ENCODE measurements at regions not wholly inside any gene's neighbourhood (a gene's known extent, or its start where the extent isn't known, plus 50 kb on each side); places are given as distances from the start of the nearest gene placed in this dataset.

DNA sequence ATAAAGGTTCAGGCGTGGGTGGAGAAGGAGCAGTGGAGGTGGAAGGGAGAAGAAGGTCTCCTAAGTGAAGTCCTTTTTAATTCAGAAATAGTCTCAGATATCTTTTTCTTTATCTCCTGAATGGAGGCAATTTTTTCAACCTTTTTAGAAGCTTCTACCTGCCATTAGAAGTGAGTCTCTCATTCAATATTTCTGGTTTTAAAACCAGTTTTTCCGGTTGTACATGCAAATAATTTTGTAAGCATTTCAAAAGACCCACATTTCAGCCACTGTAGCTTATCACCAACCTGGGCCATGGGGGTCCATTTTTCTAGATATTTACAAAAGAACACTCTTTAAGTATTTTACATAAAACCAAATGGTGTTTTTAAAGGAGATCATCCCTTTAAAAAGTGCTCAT, 1280.2 kb downstream of the NCAM2 start:
- TF ChIP-seq MYC (IDR thresholded peaks at IDR 0.05; ENCODE audit: borderline replicate concordance, low read length) (no peak), KDM5A (IDR thresholded peaks at IDR 0.05) (no peak), POLR2A (IDR thresholded peaks at IDR 0.05; ENCODE audit: low read length) (no peak), RFX5 (IDR thresholded peaks at IDR 0.05) (no peak), RAD21 (conservative IDR thresholded peaks at IDR 0.05 in 1 of 2, IDR thresholded peaks at IDR 0.05 in 1 of 2) (no peak), SMC3 (IDR thresholded peaks at IDR 0.05) (no peak), CEBPB (IDR thresholded peaks at IDR 0.05) (no peak), NR3C1 (IDR thresholded peaks at IDR 0.05) (no peak)
- TF ChIP-seq, protein P1, sequence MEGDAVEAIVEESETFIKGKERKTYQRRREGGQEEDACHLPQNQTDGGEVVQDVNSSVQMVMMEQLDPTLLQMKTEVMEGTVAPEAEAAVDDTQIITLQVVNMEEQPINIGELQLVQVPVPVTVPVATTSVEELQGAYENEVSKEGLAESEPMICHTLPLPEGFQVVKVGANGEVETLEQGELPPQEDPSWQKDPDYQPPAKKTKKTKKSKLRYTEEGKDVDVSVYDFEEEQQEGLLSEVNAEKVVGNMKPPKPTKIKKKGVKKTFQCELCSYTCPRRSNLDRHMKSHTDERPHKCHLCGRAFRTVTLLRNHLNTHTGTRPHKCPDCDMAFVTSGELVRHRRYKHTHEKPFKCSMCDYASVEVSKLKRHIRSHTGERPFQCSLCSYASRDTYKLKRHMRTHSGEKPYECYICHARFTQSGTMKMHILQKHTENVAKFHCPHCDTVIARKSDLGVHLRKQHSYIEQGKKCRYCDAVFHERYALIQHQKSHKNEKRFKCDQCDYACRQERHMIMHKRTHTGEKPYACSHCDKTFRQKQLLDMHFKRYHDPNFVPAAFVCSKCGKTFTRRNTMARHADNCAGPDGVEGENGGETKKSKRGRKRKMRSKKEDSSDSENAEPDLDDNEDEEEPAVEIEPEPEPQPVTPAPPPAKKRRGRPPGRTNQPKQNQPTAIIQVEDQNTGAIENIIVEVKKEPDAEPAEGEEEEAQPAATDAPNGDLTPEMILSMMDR (IDR thresholded peaks at IDR 0.05) = no peak
- TF ChIP-seq, protein P2, sequence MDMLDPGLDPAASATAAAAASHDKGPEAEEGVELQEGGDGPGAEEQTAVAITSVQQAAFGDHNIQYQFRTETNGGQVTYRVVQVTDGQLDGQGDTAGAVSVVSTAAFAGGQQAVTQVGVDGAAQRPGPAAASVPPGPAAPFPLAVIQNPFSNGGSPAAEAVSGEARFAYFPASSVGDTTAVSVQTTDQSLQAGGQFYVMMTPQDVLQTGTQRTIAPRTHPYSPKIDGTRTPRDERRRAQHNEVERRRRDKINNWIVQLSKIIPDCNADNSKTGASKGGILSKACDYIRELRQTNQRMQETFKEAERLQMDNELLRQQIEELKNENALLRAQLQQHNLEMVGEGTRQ (IDR thresholded peaks at IDR 0.05) = no peak
- TF ChIP-seq, protein P3, sequence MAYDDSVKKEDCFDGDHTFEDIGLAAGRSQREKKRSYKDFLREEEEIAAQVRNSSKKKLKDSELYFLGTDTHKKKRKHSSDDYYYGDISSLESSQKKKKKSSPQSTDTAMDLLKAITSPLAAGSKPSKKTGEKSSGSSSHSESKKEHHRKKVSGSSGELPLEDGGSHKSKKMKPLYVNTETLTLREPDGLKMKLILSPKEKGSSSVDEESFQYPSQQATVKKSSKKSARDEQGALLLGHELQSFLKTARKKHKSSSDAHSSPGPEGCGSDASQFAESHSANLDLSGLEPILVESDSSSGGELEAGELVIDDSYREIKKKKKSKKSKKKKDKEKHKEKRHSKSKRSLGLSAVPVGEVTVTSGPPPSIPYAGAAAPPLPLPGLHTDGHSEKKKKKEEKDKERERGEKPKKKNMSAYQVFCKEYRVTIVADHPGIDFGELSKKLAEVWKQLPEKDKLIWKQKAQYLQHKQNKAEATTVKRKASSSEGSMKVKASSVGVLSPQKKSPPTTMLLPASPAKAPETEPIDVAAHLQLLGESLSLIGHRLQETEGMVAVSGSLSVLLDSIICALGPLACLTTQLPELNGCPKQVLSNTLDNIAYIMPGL (CRISPR knock-in tag; IDR thresholded peaks at IDR 0.05; ENCODE audit: borderline replicate concordance) = no peak
- TF ChIP-seq, protein P4, sequence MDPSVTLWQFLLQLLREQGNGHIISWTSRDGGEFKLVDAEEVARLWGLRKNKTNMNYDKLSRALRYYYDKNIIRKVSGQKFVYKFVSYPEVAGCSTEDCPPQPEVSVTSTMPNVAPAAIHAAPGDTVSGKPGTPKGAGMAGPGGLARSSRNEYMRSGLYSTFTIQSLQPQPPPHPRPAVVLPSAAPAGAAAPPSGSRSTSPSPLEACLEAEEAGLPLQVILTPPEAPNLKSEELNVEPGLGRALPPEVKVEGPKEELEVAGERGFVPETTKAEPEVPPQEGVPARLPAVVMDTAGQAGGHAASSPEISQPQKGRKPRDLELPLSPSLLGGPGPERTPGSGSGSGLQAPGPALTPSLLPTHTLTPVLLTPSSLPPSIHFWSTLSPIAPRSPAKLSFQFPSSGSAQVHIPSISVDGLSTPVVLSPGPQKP (IDR thresholded peaks at IDR 0.05; ENCODE audit: low read depth, low read length) = no peak
- TF ChIP-seq, protein P5, sequence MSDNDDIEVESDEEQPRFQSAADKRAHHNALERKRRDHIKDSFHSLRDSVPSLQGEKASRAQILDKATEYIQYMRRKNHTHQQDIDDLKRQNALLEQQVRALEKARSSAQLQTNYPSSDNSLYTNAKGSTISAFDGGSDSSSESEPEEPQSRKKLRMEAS (IDR thresholded peaks at IDR 0.05) = no peak
- TF ChIP-seq, protein P6, sequence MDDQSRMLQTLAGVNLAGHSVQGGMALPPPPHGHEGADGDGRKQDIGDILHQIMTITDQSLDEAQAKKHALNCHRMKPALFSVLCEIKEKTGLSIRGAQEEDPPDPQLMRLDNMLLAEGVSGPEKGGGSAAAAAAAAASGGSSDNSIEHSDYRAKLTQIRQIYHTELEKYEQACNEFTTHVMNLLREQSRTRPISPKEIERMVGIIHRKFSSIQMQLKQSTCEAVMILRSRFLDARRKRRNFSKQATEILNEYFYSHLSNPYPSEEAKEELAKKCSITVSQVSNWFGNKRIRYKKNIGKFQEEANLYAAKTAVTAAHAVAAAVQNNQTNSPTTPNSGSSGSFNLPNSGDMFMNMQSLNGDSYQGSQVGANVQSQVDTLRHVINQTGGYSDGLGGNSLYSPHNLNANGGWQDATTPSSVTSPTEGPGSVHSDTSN (IDR thresholded peaks at IDR 0.05) = no peak
